H1 (cell line): ENCODE measurements at regions not wholly inside any gene's neighbourhood (a gene's known extent, or its start where the extent isn't known, plus 50 kb on each side); places are given as distances from the start of the nearest gene placed in this dataset.

ENCODE experiments used
- CTCF ChIA-PET: fragments of 300-600 bp; sonication (Branson Sonifier 250); formaldehyde crosslinking; loops from one replicate; lab custom pipeline; 2021; ENCODE audit not compliant: partially characterized antibody; lab: Charles Lee
- POLR2A ChIA-PET: fragments of 300-600 bp; sonication (Branson Sonifier 250); formaldehyde crosslinking; loops from one replicate; lab custom pipeline; 2021; ENCODE audit warnings: inconsistent platforms; ENCODE audit not compliant: partially characterized antibody; lab: Charles Lee
- DNase-seq, 2 experiments: peaks; one replicate each; pipeline versions ENCODE4 v3.0.0 to v3.0.0-alpha.2; 2010 to 2022; ENCODE audit warnings: low spot score in 2 of 2, low read depth in 1 of 2, mixed read lengths in 1 of 2
- FAIRE-seq: peaks from 2 replicates; lab custom pipeline; 2011; peaks lifted over from hg19 to GRCh38; lab: Jason Lieb, UNC
- H2AFZ ChIP-seq: 2 replicates; pipeline ENCODE4 v1.8.1; 2012; ENCODE audit warnings: low read length, inconsistent platforms
- H2AK5ac ChIP-seq: 2 replicates; pipeline ENCODE4 v1.6.1; 2013; ENCODE audit warnings: low read depth, low read length
- H2BK120ac ChIP-seq: replicated peaks from 2 replicates; pipeline ENCODE3; 2013; ENCODE audit warnings: low read depth, low read length, inconsistent platforms
- H2BK12ac ChIP-seq: 2 replicates; pipeline ENCODE4 v1.6.1; 2013; ENCODE audit warnings: low read depth, low read length
- H2BK15ac ChIP-seq: 2 replicates; pipeline ENCODE4 v1.6.1; 2013; ENCODE audit warnings: low read length
- H2BK20ac ChIP-seq: 2 replicates; pipeline ENCODE4 v1.6.1; 2013; ENCODE audit warnings: low read length
- H2BK5ac ChIP-seq: 2 replicates; pipeline ENCODE4 v1.6.1; 2013; ENCODE audit warnings: low read depth, low read length
- H3K14ac ChIP-seq: 2 replicates; pipeline ENCODE4 v1.6.1; 2013; ENCODE audit warnings: inconsistent platforms; ENCODE audit not compliant: insufficient read length
- H3K18ac ChIP-seq: 2 replicates; pipeline ENCODE4 v1.6.1; 2013; ENCODE audit warnings: low read length; ENCODE audit errors: extremely low read depth
- H3K23ac ChIP-seq: 2 replicates; pipeline ENCODE4 v1.6.1; 2013; ENCODE audit warnings: inconsistent platforms; ENCODE audit not compliant: insufficient read length
- H3K23me2 ChIP-seq: 2 replicates; pipeline ENCODE4 v1.6.1; 2013; ENCODE audit warnings: low read depth, low read length
- H3K27ac ChIP-seq: 2 replicates; pipeline ENCODE4 v1.6.1; 2011; ENCODE audit warnings: low read depth, low read length, inconsistent platforms
- H3K27me3 ChIP-seq, 4 experiments: replicated peaks in 1 of 4; 1 replicate in 1 of 4; 2 replicates in 3 of 4; pipeline versions ENCODE4 v1.6.1 to v1.8.1; 2011 to 2013; ENCODE audit warnings: low read length in 3 of 4, mild to moderate bottlenecking in 3 of 4, inconsistent platforms in 2 of 4, mixed read lengths in 2 of 4, moderate library complexity in 1 of 4; ENCODE audit not compliant: control insufficient read depth in 3 of 4, insufficient read depth in 3 of 4; ENCODE audit errors: extremely low read depth in 1 of 4
- H3K36me3 ChIP-seq, 4 experiments: 2 replicates each; pipeline versions ENCODE4 v1.6.1 to v1.8.1; 2011 to 2013; ENCODE audit warnings: mild to moderate bottlenecking in 4 of 4, low read length in 3 of 4, moderate library complexity in 2 of 4, control low read depth in 1 of 4, inconsistent platforms in 1 of 4; ENCODE audit not compliant: insufficient read depth in 4 of 4, control insufficient read depth in 2 of 4
- H3K4ac ChIP-seq: replicated peaks from 2 replicates; pipeline ENCODE3; 2013; ENCODE audit warnings: low read length, low read depth, mixed read lengths, inconsistent platforms; ENCODE audit not compliant: insufficient read length
- H3K4me1 ChIP-seq, 4 experiments: replicated peaks in 1 of 4; 1 replicate in 1 of 4; 2 replicates in 3 of 4; pipeline versions ENCODE4 v1.6.1 to v1.8.1; 2011 to 2013; ENCODE audit warnings: low read length in 3 of 4, inconsistent platforms in 2 of 4, mixed read lengths in 1 of 4; ENCODE audit not compliant: insufficient read depth in 4 of 4, control insufficient read depth in 3 of 4
- H3K4me2 ChIP-seq, 2 experiments: 2 replicates each; pipeline versions ENCODE4 v1.6.1 to v1.8.1; 2011 to 2013; ENCODE audit warnings: low read depth in 2 of 2, low read length in 2 of 2, control low read depth in 1 of 2, inconsistent platforms in 1 of 2, mild to moderate bottlenecking in 1 of 2; ENCODE audit not compliant: insufficient read depth in 1 of 2
- H3K4me3 ChIP-seq, 4 experiments: fragments of 200-600, 300-600 bp in 1 of 4; sonication (generic), shearing (Covaris generic), sonication (Bioruptor Twin) in 1 of 4; 2 replicates each; pipeline versions ENCODE4 v1.5.1 to v1.8.1; 2011 to 2016; ENCODE audit warnings: low read length in 4 of 4, low read depth in 3 of 4, control low read depth in 2 of 4, inconsistent platforms in 2 of 4, mild to moderate bottlenecking in 2 of 4, mixed read lengths in 1 of 4, moderate library complexity in 1 of 4; ENCODE audit not compliant: insufficient read depth in 2 of 4; ENCODE audit errors: extremely low read depth in 1 of 4
- H3K56ac ChIP-seq: replicated peaks from 2 replicates; pipeline ENCODE3; 2013; ENCODE audit warnings: low read depth, mild to moderate bottlenecking, mixed read lengths, low read length, inconsistent platforms; ENCODE audit not compliant: insufficient read length
- H3K79me1 ChIP-seq: 2 replicates; pipeline ENCODE4 v1.6.1; 2013; ENCODE audit warnings: low read depth, low read length, control low read depth
- H3K79me2 ChIP-seq, 2 experiments: 2 replicates each; pipeline versions ENCODE4 v1.6.1 to v1.8.1; 2012 to 2013; ENCODE audit warnings: low read length in 2 of 2, mild to moderate bottlenecking in 2 of 2, inconsistent platforms in 1 of 2; ENCODE audit not compliant: insufficient read depth in 2 of 2, control insufficient read depth in 1 of 2
- H3K9ac ChIP-seq, 4 experiments: replicated peaks in 1 of 4; 1 replicate in 1 of 4; 2 replicates in 3 of 4; pipeline versions ENCODE4 v1.6.1 to v1.8.1; 2011 to 2013; ENCODE audit warnings: low read depth in 3 of 4, low read length in 3 of 4, control low read depth in 2 of 4, mild to moderate bottlenecking in 2 of 4, moderate library complexity in 2 of 4, inconsistent platforms in 1 of 4; ENCODE audit errors: extremely low read depth in 1 of 4
- H3K9me3 ChIP-seq, 2 experiments: 2 replicates each; pipeline versions ENCODE4 v1.6.1 to v1.8.1; 2012 to 2013; ENCODE audit warnings: mild to moderate bottlenecking in 2 of 2, moderate library complexity in 2 of 2, control low read depth in 1 of 2, inconsistent platforms in 1 of 2, low read depth in 1 of 2, low read length in 1 of 2, mixed read lengths in 1 of 2; ENCODE audit not compliant: insufficient read depth in 2 of 2
- H4K20me1 ChIP-seq, 2 experiments: replicated peaks in 1 of 2; 2 replicates each; pipeline versions ENCODE3 to v1.8.1; 2011 to 2013; ENCODE audit warnings: inconsistent platforms in 2 of 2, low read length in 2 of 2, mild to moderate bottlenecking in 1 of 2; ENCODE audit not compliant: insufficient read depth in 2 of 2, control insufficient read depth in 1 of 2
- H4K5ac ChIP-seq: 2 replicates; pipeline ENCODE4 v1.6.1; 2013; ENCODE audit warnings: low read length, low read depth, mixed read lengths, inconsistent platforms; ENCODE audit not compliant: insufficient read length
- H4K8ac ChIP-seq: 2 replicates; pipeline ENCODE4 v1.8.0; 2013; ENCODE audit warnings: mild to moderate bottlenecking, moderate library complexity, low read length, inconsistent platforms; ENCODE audit not compliant: insufficient read depth; ENCODE audit errors: extremely low read depth
- H4K91ac ChIP-seq: replicated peaks from 2 replicates; pipeline ENCODE3; 2013; ENCODE audit warnings: low read length, mixed read lengths, inconsistent platforms; ENCODE audit not compliant: insufficient read length
- POU5F1 ChIP-seq: IDR thresholded peaks from 2 replicates; pipeline ENCODE4 v1.6.1; 2011; ENCODE audit warnings: low read depth, mild to moderate bottlenecking, low read length, moderate library complexity
- WGBS, 2 experiments: shearing (Covaris generic) in 1 of 2; methylation state at CpG; one replicate each; pipeline versions ENCODE4 v1.1.6 to v1.1.7; 2013 to 2015; ENCODE audit warnings: low lambda C conversion rate in 2 of 2, mixed read lengths in 2 of 2, inconsistent platforms in 1 of 2, low coverage in 1 of 2, missing lambda C conversion rate in 1 of 2; ENCODE audit not compliant: insufficient replicate concordance in 2 of 2, insufficient coverage in 1 of 2, insufficient read length in 1 of 2; ENCODE audit errors: extremely low coverage in 1 of 2, missing lambda C conversion rate in 1 of 2; 5-methylcytosine and 5-hydroxymethylcytosine counted together

- no peaks in the 10 kb centered on the region for H3K4me1 ChIP-seq
- no peaks in the 10 kb centered on the region for H3K27me3 ChIP-seq
- H3K79me2 ChIP-seq: no peaks in the 10 kb centered on the region
- no peak overlapping the region for H3K18ac ChIP-seq
- H2BK12ac ChIP-seq: no peak overlapping the region
- no peak overlapping the region for H3K23ac ChIP-seq
- no peak overlapping the region for H3K27ac ChIP-seq
- DNase-seq (no peak), FAIRE-seq (no peak)
- no peak overlapping the region for H4K5ac ChIP-seq
- H4K20me1 ChIP-seq: no peaks in the 10 kb centered on the region
- no peaks in the 10 kb centered on the region for H3K79me1 ChIP-seq
- no peak overlapping the region for H3K56ac ChIP-seq
- ChIA-PET CTCF (interaction anchor here (0.6 kb wide), 1 partner anchor 201 kb away, joined by 3 read pairs; no protein-coding TSS in a partner anchor), POLR2A (no interaction called here)
- no peak overlapping the region for H3K4me3 ChIP-seq
- no peaks in the 10 kb centered on the region for H3K36me3 ChIP-seq
- no peaks in the 10 kb centered on the region for H3K9me3 ChIP-seq
- no peak overlapping the region for H3K9ac ChIP-seq
- WGBS, 2 experiments: 92% methylated on average over 4 of the region's 4 CpGs; no CpG with 5 or more reads in 1 of the 2 experiments
- H2AFZ ChIP-seq: no peak overlapping the region
- no peak overlapping the region for H2BK5ac ChIP-seq
- TF ChIP-seq POU5F1: no peak
- H4K91ac ChIP-seq: no peak overlapping the region
- H2AK5ac ChIP-seq: no peak overlapping the region
- H3K4ac ChIP-seq: no peak overlapping the region
- H2BK20ac ChIP-seq: no peak overlapping the region
- H3K14ac ChIP-seq: no peak overlapping the region
- H4K8ac ChIP-seq: no peak overlapping the region
- H2BK15ac ChIP-seq: no peak overlapping the region
- no peaks in the 10 kb centered on the region for H3K23me2 ChIP-seq
- H3K4me2 ChIP-seq: no peak overlapping the region
- H2BK120ac ChIP-seq: no peak overlapping the region
These were observed 493.8 kb downstream of the FBXO15 start for GRCh38 chr18:73653827-73654226.
